ENCODE measurements at regions not wholly inside any gene's neighbourhood (a gene's known extent, or its start where the extent isn't known, plus 50 kb on each side); places are given as distances from the start of the nearest gene placed in this dataset.
"Not testable (repeated sequence)": the region's sequence is repeated elsewhere in the genome, so short reads cannot be mapped to it uniquely, and the experiment has no call there.

GRCh38 chr21:6156712-6157389 is 4364.5 kb upstream of the TPTE start:
- not testable (repeated sequence) for TF ChIP-seq CTCF (conservative IDR thresholded peaks at IDR 0.05); EZH2 (IDR thresholded peaks at IDR 0.05; ENCODE audit: low read depth)

Data from PC-9 (cell line).